Activated T-cell treated with anti-CD3 and anti-CD28 coated beads, Interleukin-2, amount 50 U/mL, for 24 hours (primary cell): ENCODE measurements at regions not wholly inside any gene's neighbourhood (a gene's known extent, or its start where the extent isn't known, plus 50 kb on each side); places are given as distances from the start of the nearest gene placed in this dataset.
"Not testable (repeated sequence)": the region's sequence is repeated elsewhere in the genome, so short reads cannot be mapped to it uniquely, and the experiment has no call there.

Experiments
- DNase-seq: peaks from one replicate; pipeline ENCODE4 v3.0.0-alpha.2; 2020
- H3K27ac Mint-ChIP-seq: 2 replicates; pipeline ENCODE4 v1.8.0; 2020; ENCODE audit warnings: mild to moderate bottlenecking, mixed read lengths
- H3K27me3 Mint-ChIP-seq: 2 replicates; pipeline ENCODE4 v1.8.0; 2020; ENCODE audit warnings: mixed read lengths
- H3K36me3 Mint-ChIP-seq: 2 replicates; pipeline ENCODE4 v1.8.0; 2020; ENCODE audit warnings: low read depth, mixed read lengths
- H3K4me1 Mint-ChIP-seq: 2 replicates; pipeline ENCODE4 v1.8.0; 2020; ENCODE audit warnings: low read depth, mixed read lengths
- H3K4me3 Mint-ChIP-seq: 2 replicates; pipeline ENCODE4 v1.8.0; 2020; ENCODE audit warnings: mild to moderate bottlenecking, moderate library complexity, mixed read lengths
- H3K9me3 Mint-ChIP-seq: 2 replicates; pipeline ENCODE4 v1.8.0; 2020; ENCODE audit warnings: mixed read lengths

DNA sequence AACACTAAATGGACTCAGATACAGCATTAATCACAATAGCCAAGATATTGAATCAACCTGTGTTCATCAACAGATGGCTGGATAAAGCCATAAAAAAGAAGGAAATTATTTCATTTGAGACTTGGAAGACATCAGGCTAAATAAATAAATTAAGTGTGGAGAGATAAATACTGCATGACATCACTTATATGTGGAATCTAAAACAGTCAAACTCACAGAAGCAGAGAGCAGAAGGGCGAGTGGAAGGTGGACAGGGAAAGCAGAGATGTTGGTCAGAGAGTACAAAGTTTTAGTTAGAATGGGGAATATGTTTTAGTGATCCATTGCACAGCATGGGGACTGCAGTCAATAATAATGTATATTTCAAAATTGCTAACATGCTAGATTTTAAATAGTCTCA is 207.2 kb downstream of the VAPA start:
- Mint-ChIP-seq H3K36me3 (no peaks in the 10 kb centered on the region), H3K27me3 (no peaks in the 10 kb centered on the region), H3K9me3 (peaks cover 3% of the 10 kb centered on the region), H3K27ac (no peak overlapping the region), H3K4me1 (peaks cover 11% of the 10 kb centered on the region), H3K4me3 (no peak overlapping the region)
- no peak for DNase-seq

DNA sequence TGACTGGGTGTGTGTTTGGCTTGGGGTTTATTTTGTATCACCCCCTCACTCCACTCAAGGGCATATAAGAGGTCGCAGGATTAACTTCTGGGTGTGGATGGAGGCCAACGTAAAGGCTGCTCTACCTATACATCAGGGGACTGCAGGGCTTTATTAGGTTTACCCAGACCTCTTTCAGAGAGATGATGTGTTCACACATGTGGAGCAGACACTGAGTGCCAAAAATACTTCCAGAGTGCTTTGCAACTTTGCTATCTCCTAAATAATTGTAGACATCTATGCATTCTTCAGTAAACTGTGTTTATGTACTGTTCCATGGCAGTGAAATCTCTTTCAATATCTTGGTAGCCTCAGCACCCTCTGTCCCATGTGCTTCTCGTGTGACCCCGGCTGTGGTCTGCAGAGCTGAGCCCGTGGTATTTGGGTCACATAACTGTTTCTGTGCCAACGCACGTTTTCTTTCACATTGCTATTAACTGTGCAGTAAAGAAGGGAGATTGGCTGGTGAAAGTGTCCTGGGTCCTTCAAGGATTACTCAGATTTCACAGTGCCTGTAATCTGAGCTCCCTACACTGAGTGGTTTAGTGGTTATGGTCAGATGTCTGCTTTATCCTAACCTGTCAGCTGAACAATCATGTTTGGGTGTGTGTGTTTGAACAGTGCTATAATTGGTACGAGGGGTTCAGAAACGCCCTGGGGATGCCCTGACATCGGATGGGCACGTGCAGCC is 208.1 kb downstream of the VAPA start:
- H3K27ac Mint-ChIP-seq = no peak overlapping the region
- peaks cover 3% of the 10 kb centered on the region for H3K9me3 Mint-ChIP-seq
- H3K36me3 Mint-ChIP-seq = no peaks in the 10 kb centered on the region
- H3K4me3 Mint-ChIP-seq = no peak overlapping the region
- no peaks in the 10 kb centered on the region for H3K27me3 Mint-ChIP-seq
- H3K4me1 Mint-ChIP-seq = peaks cover 11% of the 10 kb centered on the region
- DNase-seq = no peak

DNA sequence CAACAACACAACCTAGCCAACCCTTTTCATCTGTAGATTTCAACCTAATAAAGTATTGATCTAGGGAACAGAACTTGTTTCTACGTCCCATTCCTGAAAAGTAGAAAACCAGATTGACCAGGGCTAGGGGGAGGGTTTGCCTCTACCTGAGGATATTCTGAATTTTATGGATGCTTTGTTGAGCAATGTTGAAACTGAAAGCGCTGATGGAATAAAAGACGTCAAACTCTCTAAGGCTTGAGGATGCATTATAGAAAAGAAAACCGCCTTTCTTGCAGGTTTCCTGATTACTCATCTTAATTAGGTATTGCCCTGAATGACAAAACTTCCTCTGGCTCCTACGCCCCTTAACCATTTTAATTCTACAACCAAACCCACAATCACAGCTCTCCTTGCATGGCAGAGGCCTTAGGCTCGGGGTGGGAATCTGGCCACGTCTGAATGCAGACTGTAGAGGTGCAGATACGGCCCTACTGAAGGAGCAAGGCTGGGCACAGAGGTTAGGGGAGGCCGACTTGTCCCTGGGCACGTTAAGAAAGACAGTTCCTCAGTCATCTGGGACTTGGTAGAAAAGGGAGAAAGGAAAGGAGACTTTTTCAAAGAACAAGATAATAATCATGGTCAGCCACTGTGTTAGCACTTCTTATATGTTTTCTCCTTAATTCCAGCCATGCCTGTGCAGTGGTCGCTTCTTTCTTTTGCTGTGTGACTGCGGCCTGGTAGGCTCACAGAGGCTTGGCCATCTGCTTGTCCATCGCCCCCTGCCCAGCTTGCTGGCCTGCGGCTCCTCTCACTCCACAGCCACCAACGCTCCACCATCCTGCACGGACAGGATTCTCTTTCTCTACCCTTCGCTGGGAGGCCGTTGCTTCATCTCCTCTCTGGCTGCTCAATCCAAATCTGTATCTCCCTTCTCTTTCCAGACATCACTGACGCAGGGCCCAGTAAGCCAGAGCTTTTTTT is 209.5 kb downstream of the VAPA start:
- H3K4me3 Mint-ChIP-seq = no peak overlapping the region
- H3K36me3 Mint-ChIP-seq = no peaks in the 10 kb centered on the region
- H3K27me3 Mint-ChIP-seq = no peaks in the 10 kb centered on the region
- DNase-seq = no peak
- peaks cover 3% of the 10 kb centered on the region for H3K9me3 Mint-ChIP-seq
- peaks cover 11% of the 10 kb centered on the region for H3K4me1 Mint-ChIP-seq
- H3K27ac Mint-ChIP-seq = no peak overlapping the region

DNA sequence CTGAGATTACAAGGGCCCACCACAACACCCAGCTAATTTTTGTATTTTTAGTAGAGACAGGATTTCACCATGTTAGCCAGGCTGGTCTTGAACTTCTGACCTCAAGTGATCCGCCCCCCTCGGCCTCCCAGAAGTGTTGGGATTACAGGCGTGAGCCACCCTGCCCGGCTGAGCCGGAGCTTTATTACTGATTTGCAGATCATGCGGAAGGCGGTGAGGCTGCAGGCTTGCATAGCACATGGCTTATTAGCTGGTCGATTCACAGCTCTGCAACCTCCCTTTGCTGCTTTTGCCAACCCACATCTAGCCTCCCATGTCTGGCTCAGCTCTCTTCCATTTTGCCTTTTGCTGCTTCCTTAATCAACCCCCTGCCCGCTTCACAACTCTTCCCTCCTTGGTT is 210.3 kb downstream of the VAPA start:
- Mint-ChIP-seq H3K27me3 (no peaks in the 10 kb centered on the region), H3K36me3 (no peaks in the 10 kb centered on the region), H3K4me3 (no peak overlapping the region), H3K27ac (no peak overlapping the region), H3K9me3 (no peaks in the 10 kb centered on the region), H3K4me1 (peaks cover 11% of the 10 kb centered on the region)
- no peak for DNase-seq

DNA sequence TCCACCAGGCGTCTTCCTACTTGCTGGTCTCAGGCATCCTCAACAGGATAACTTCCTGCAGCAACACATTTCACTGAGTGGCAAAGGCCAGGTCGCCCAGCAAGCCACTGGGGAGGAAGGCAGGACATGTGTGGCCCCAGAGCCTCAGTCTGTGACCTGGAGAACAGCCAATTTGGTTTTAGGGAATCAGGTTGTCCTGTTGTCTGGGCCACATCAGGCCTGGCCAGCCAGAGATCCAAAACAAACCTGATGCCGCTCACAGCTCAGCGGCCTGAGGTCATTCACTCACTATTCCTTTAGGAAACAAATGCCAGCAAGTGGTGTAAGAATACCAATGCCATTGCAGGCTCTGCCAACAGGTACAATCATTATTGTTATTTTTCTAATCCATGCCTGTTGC is 210.7 kb downstream of the VAPA start:
- H3K27ac Mint-ChIP-seq = no peak overlapping the region

DNA sequence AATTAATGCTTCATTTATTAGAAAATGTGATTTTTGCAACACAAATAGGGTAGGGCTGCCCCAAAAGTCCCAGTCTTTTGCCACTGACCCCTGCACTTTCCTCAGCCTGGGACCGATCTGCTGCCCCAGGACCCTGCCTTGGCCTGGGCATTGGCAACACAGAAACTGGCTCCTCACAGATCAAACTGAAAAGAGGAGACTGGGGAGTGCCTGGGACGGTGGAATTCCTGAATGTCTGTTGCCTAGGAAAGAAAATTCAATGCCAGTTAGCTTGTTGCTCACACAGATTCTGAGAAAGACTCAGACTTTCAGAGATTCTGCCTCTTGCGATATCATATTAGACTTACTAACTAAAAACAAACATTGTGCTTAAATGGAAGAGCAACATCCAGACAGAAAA is 211.2 kb downstream of the VAPA start:
- peaks cover 5% of the 10 kb centered on the region for H3K27me3 Mint-ChIP-seq
- no peaks in the 10 kb centered on the region for H3K36me3 Mint-ChIP-seq
- H3K27ac Mint-ChIP-seq = no peak overlapping the region
- no peak overlapping the region for H3K4me3 Mint-ChIP-seq
- no peak for DNase-seq
- H3K4me1 Mint-ChIP-seq = peaks cover 11% of the 10 kb centered on the region
- no peaks in the 10 kb centered on the region for H3K9me3 Mint-ChIP-seq

More for the DNA sequence above, 210.7 kb downstream of the VAPA start:
- H3K4me3 Mint-ChIP-seq = no peak overlapping the region
- DNase-seq = no peak
- no peaks in the 10 kb centered on the region for H3K9me3 Mint-ChIP-seq
- peaks cover 11% of the 10 kb centered on the region for H3K4me1 Mint-ChIP-seq
- no peaks in the 10 kb centered on the region for H3K36me3 Mint-ChIP-seq
- peaks cover 1% of the 10 kb centered on the region for H3K27me3 Mint-ChIP-seq

DNA sequence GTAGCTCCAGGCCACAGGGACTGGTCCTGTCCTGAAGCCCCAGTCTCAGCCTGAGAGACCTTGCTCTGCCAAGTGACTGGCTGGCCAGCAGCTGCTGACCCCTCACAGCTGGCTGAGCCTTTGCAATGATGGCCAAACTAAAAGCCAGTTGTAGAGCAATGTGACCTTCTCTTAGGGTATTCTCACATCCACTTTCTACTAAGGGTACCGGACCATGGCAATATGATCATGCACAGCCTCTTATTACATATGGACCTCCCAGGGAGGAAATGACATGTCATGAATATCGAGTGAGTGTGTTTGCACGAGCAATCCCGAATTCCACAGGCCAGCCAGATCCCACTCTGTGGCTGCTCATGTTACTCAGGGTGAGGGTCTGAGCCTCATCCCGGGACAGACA is 213.9 kb downstream of the VAPA start:
- Mint-ChIP-seq H3K9me3 (no peaks in the 10 kb centered on the region), H3K4me1 (peaks cover 14% of the 10 kb centered on the region), H3K36me3 (no peaks in the 10 kb centered on the region), H3K4me3 (no peak overlapping the region), H3K27me3 (peaks cover 28% of the 10 kb centered on the region), H3K27ac (no peak overlapping the region)
- no peak for DNase-seq

DNA sequence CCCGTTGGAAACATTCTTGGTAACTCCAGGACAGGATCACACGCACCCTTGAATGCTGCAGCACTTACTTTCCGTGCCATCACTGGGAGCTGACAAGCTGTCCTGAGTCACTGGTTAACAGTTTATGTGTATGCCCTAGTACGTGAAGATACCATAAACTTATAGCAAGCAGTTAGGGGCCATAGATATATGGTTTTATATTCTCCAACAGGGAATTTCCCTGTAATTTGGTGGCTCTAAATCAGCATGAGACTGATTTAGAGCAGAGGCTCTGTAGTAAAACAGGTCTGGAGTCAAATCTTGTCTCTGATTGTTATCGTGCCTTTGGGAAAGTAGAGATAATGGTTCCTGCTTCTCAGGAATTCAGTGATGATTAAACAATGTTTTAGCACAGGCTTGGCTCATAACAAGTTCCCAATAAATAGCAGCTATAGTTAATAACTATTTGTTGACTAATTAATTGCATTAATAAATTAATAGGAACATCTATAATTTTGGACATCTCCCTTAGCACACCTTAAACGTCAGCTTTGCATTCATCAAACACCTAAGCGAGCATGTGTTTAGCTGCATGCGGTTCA is 215.2 kb downstream of the VAPA start:
- Mint-ChIP-seq H3K4me1 (peaks cover 5% of the 10 kb centered on the region), H3K27me3 (peaks cover 39% of the 10 kb centered on the region), H3K4me3 (no peak overlapping the region), H3K9me3 (no peaks in the 10 kb centered on the region), H3K27ac (no peak overlapping the region), H3K36me3 (no peaks in the 10 kb centered on the region)
- DNase-seq = no peak

DNA sequence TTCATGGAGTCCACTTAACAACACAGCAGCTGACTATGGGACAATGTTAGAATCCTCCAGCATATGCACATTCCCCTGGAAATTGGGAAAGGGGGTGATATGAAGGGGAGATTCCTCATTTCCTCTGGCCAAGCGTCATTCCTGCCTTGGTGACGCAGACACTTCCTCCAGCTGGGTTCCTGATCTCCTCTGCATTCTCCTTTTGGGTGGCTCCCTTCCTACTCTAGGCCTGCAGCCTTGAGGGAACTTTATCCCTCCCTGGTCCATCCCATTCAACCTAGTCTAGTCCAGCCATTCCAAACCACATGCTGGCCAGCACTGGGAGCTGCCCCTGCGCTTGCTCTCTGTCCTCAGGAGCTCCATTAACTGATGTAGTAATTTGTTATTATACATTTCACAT is 216.8 kb downstream of the VAPA start:
- Mint-ChIP-seq H3K4me3 (no peak overlapping the region), H3K4me1 (peaks cover 9% of the 10 kb centered on the region), H3K27me3 (peaks cover 44% of the 10 kb centered on the region), H3K27ac (no peak overlapping the region), H3K9me3 (no peaks in the 10 kb centered on the region), H3K36me3 (no peaks in the 10 kb centered on the region)
- DNase-seq = no peak

DNA sequence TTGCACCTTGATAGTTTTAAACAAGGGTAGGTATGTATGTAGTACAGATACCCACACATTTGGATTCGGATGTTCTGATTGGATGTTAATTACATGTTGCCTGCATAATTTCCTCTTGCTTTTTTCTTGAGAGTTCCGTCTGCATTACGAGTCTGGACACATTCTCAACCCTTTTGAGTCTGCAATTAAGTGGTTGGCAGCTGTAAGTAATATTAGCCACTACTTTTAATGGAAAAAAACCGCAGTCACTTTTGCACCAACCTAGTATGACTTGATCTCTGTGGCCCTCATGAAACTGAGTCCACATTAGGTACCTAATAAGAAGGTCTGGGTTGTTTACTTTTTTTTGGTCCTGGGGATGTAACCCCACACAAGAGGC is 217.3 kb downstream of the VAPA start:
- no peak for DNase-seq
- H3K27me3 Mint-ChIP-seq = peaks cover 44% of the 10 kb centered on the region
- no peaks in the 10 kb centered on the region for H3K9me3 Mint-ChIP-seq
- H3K4me1 Mint-ChIP-seq = peaks cover 9% of the 10 kb centered on the region
- no peak overlapping the region for H3K27ac Mint-ChIP-seq
- H3K36me3 Mint-ChIP-seq = no peaks in the 10 kb centered on the region
- H3K4me3 Mint-ChIP-seq = no peak overlapping the region

DNA sequence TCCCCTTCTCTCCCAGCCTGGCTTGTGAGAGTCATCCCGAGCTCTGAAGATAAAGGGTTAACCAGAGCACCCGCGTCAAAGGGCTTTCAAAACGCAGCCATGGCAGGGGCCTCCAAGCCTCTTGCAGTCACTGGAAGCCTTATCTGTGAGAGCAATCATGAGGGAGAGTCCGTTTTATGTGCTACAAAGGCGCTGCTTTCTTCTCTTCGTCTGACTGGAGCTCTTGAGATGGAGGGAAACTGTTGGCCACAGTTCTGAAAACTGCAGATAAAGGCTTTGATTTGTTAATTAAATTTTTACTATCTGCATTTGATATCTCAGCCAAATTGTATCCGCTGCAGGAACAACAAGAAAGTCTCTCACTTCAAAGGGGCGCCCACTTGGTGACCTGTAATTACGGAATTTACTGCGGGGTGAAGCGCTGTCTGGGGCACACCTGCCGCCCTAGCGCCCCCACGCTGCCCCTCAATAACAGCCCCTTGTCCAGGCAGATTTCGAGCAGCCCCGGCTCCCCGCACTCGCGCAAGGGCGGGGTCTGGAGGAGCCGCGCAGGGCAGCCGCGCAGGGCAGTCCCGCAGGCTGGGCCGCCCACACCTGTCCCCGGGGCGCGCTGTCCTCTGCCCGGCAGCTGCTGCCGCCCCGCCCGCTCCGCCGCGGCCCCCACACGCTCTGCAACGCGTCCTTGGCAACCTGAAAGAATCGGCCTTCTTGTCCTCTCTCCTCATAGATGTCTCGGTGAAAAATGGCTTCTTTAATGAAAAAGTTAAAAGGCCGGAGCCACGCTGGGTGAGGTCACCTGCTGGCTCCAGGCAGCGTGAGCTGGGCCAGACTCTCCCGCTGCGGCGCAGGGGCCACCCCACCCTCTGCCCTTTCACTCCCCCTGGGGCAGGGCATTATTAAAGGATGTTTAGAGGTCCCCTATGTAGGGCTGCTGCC is 217.9 kb downstream of the VAPA start:
- H3K4me3 Mint-ChIP-seq = no peak overlapping the region
- DNase-seq = no peak
- no peaks in the 10 kb centered on the region for H3K9me3 Mint-ChIP-seq
- H3K36me3 Mint-ChIP-seq = no peaks in the 10 kb centered on the region
- H3K27me3 Mint-ChIP-seq = peaks cover 44% of the 10 kb centered on the region
- H3K27ac Mint-ChIP-seq = no peak overlapping the region
- peaks cover 9% of the 10 kb centered on the region for H3K4me1 Mint-ChIP-seq

DNA sequence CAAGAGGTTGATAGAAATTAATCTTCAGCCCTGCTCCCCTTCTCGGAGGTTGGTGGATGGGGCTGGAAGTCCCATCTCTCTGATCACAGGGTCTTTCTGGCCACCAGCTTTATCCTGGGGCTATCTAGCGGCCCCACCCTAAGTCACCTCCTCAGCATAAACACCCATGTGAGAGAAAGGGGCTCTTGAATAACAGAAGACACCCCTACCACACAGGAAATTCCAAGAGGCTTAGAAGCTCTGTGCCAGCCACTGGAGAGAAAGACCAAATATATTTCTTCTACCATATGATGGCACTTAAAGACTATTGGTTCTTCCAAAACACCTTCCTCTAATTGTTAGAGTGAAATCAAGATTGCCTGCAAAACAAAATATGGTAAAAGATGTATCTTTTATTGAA is 219.7 kb downstream of the VAPA start:
- H3K27me3 Mint-ChIP-seq = peaks cover 44% of the 10 kb centered on the region
- no peaks in the 10 kb centered on the region for H3K9me3 Mint-ChIP-seq
- no peak overlapping the region for H3K27ac Mint-ChIP-seq
- no peak for DNase-seq
- H3K4me1 Mint-ChIP-seq = peaks cover 9% of the 10 kb centered on the region
- no peaks in the 10 kb centered on the region for H3K36me3 Mint-ChIP-seq
- H3K4me3 Mint-ChIP-seq = no peak overlapping the region

DNA sequence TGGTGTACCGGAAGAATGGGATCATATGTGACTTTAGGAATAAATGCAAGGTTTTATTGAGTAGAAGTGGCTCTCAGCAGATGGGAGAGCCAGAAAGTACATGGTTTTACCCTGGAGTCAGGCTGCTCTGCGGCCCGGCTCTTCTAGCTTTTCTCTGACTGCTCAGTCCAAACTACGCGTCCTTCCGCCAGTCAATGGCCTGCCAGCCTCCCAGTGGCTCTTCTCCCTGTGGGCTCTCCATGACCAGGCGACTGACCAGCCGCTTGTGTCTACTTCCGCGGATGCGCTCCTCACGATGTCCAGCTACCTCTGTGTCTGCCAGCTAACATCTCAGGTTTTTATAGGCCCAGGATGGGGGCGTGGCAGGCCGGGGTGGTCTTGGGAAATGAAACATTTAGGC is 220.4 kb downstream of the VAPA start:
- H3K4me3 Mint-ChIP-seq = no peak overlapping the region
- H3K27me3 Mint-ChIP-seq = peaks cover 44% of the 10 kb centered on the region

DNA sequence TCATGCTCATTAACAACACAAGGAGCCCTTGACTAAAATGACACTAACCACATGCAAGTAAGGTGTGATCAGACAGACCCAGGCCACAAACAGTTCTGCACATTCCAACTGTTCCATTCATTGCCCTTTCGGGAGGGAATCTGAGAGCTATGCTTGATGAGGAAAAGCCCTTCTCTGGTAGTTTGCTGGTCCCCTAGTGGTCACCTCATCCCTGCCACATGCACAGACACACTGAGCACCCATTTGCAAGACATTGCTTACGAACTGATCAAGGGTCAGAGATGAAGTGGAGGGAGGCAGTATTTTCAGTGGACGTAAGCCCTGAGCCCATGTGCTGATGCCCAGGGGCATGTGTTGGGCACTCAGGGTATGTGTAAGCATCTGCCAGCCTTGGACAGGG is 220.9 kb downstream of the VAPA start:
- DNase-seq, H3K9me3 Mint-ChIP-seq, H3K36me3 Mint-ChIP-seq, H3K4me1 Mint-ChIP-seq, H3K27ac Mint-ChIP-seq, H3K4me3 Mint-ChIP-seq: not testable (repeated sequence)
- peaks cover 41% of the 10 kb centered on the region for H3K27me3 Mint-ChIP-seq

More for the DNA sequence above, 220.4 kb downstream of the VAPA start:
- DNase-seq = no peak
- Mint-ChIP-seq H3K9me3 (no peaks in the 10 kb centered on the region), H3K4me1 (peaks cover 9% of the 10 kb centered on the region), H3K27ac (no peak overlapping the region), H3K36me3 (no peaks in the 10 kb centered on the region)
